CD14-positive monocyte (primary cell): ENCODE measurements at regions not wholly inside any gene's neighbourhood (a gene's known extent, or its start where the extent isn't known, plus 50 kb on each side); places are given as distances from the start of the nearest gene placed in this dataset.

Source experiments
- DNase-seq, 3 donors: peaks; one replicate each; pipeline ENCODE4 v3.0.0-alpha.2; 2011 to 2022
- H2AFZ ChIP-seq: 2 replicates; pipeline ENCODE4 v1.6.0; 2012; ENCODE audit warnings: mild to moderate bottlenecking, low read depth, low read length, inconsistent platforms; ENCODE audit not compliant: insufficient read depth, poor library complexity, severe bottlenecking
- H3K27ac ChIP-seq, 2 donors: 1 replicate in 1 of 2; 2 replicates in 1 of 2; pipeline ENCODE4 v1.5.1; 2012 to 2013; ENCODE audit warnings: low read length in 2 of 2, control low read depth in 1 of 2, inconsistent platforms in 1 of 2, low read depth in 1 of 2, mild to moderate bottlenecking in 1 of 2
- H3K27me3 ChIP-seq, 2 donors: one replicate each; pipeline versions ENCODE4 v1.6.0 to v1.6.1; 2011 to 2013; ENCODE audit warnings: low read length in 2 of 2; ENCODE audit not compliant: control insufficient read depth in 2 of 2, insufficient read depth in 2 of 2
- H3K36me3 ChIP-seq, 2 donors: replicated peaks in 1 of 2; 1 replicate in 1 of 2; 2 replicates in 1 of 2; pipeline versions ENCODE4 v1.5.1 to v1.6.1; 2012 to 2013; ENCODE audit warnings: low read length in 2 of 2, control low read depth in 1 of 2, inconsistent platforms in 1 of 2, mild to moderate bottlenecking in 1 of 2; ENCODE audit not compliant: insufficient read depth in 2 of 2, control insufficient read depth in 1 of 2
- H3K4me1 ChIP-seq, 2 donors: 1 replicate in 1 of 2; 2 replicates in 1 of 2; pipeline versions ENCODE4 v1.5.1 to v1.6.1; 2012 to 2013; ENCODE audit warnings: low read length in 2 of 2, control low read depth in 1 of 2, inconsistent platforms in 1 of 2, mild to moderate bottlenecking in 1 of 2, moderate library complexity in 1 of 2; ENCODE audit not compliant: insufficient read depth in 2 of 2, control insufficient read depth in 1 of 2
- H3K4me2 ChIP-seq: replicated peaks from 2 replicates; pipeline ENCODE3; 2012; ENCODE audit warnings: low read length, moderate library complexity, mild to moderate bottlenecking; ENCODE audit not compliant: poor library complexity, severe bottlenecking; ENCODE audit errors: extremely low read depth
- H3K4me3 ChIP-seq, 3 experiments: fragments of 200-600 bp in 1 of 3; sonication (generic) in 1 of 3; replicated peaks in 1 of 3; 1 replicate in 2 of 3; 2 replicates in 1 of 3; pipeline ENCODE4 v1.5.1; 2011 to 2013; ENCODE audit warnings: low read length in 3 of 3, mild to moderate bottlenecking in 3 of 3, control low read depth in 2 of 3, low read depth in 2 of 3, inconsistent platforms in 1 of 3, moderate library complexity in 1 of 3
- H3K79me2 ChIP-seq: 2 replicates; pipeline ENCODE4 v1.6.0; 2012; ENCODE audit warnings: mild to moderate bottlenecking, control low read depth, inconsistent platforms, low read length, moderate library complexity; ENCODE audit not compliant: insufficient read depth
- H3K9ac ChIP-seq: 2 replicates; pipeline ENCODE4 v1.6.0; 2017; ENCODE audit warnings: low read length, mild to moderate bottlenecking; ENCODE audit not compliant: insufficient read depth, poor library complexity, severe bottlenecking
- H3K9me3 ChIP-seq, 2 donors: replicated peaks in 1 of 2; 1 replicate in 1 of 2; 2 replicates in 1 of 2; pipeline versions ENCODE4 v1.5.1 to v1.6.1; 2012 to 2013; ENCODE audit warnings: low read length in 2 of 2, control low read depth in 1 of 2; ENCODE audit not compliant: control insufficient read depth in 1 of 2, insufficient read depth in 1 of 2
- H4K20me1 ChIP-seq: 2 replicates; pipeline ENCODE4 v1.6.0; 2012; ENCODE audit warnings: mild to moderate bottlenecking, low read length, control low read depth, moderate library complexity; ENCODE audit not compliant: insufficient read depth
- H3K27ac Mint-ChIP-seq, 7 donors: one replicate each; pipeline ENCODE4 v1.8.0; 2020; ENCODE audit warnings: mild to moderate bottlenecking in 7 of 7, mixed read lengths in 7 of 7, moderate library complexity in 6 of 7, inconsistent platforms in 2 of 7
- H3K27me3 Mint-ChIP-seq, 3 donors: one replicate each; pipeline ENCODE4 v1.8.0; 2021 to 2022; ENCODE audit warnings: low read depth in 3 of 3, mild to moderate bottlenecking in 3 of 3, mixed read lengths in 3 of 3, moderate library complexity in 3 of 3, inconsistent platforms in 1 of 3
- H3K36me3 Mint-ChIP-seq, 2 donors: one replicate each; pipeline ENCODE4 v1.8.0; 2020; ENCODE audit warnings: mixed read lengths in 2 of 2, inconsistent platforms in 1 of 2, mild to moderate bottlenecking in 1 of 2
- H3K4me1 Mint-ChIP-seq: one replicate; pipeline ENCODE4 v1.8.0; 2020; ENCODE audit warnings: mild to moderate bottlenecking, mixed read lengths
- H3K4me3 Mint-ChIP-seq, 2 donors: one replicate each; pipeline ENCODE4 v1.8.0; 2020; ENCODE audit warnings: mild to moderate bottlenecking in 2 of 2, mixed read lengths in 2 of 2, moderate library complexity in 1 of 2
- H3K9me3 Mint-ChIP-seq, 7 donors: one replicate each; pipeline ENCODE4 v1.8.0; 2020 to 2022; ENCODE audit warnings: mixed read lengths in 7 of 7, mild to moderate bottlenecking in 6 of 7, moderate library complexity in 6 of 7, inconsistent platforms in 2 of 7
- CTCF ChIP-seq: fragments of 200-600 bp; IDR thresholded peaks from one replicate; pipeline ENCODE4 v1.8.0; 2022; ENCODE audit warnings: antibody characterized with exemption, mild to moderate bottlenecking
- WGBS: methylation state at CpG from one replicate; pipeline ENCODE4 v1.1.5; 2013; ENCODE audit warnings: missing lambda C conversion rate; ENCODE audit not compliant: insufficient coverage; 5-methylcytosine and 5-hydroxymethylcytosine counted together
- intact Hi-C, 2 donors: fragments of 100-400 bp; cut with micrococcal nuclease; formaldehyde crosslinking; loops; one replicate each; pipeline versions ENCODE4 v1.15.0 to v1.15.1; 2023

- Mint-ChIP-seq H3K9me3 (peaks cover 0 to 7% (median 4%) of the 10 kb centered on the region in 7 donors), H3K27ac (peak overlapping the region in 1 of 7 donors; percentile 8), H3K36me3 (no peaks in the 10 kb centered on the region), H3K27me3 (peaks cover 12 to 20% (median 17%) of the 10 kb centered on the region in 3 donors), H3K4me1 (no peaks in the 10 kb centered on the region), H3K4me3 (no peak overlapping the region)
- intact Hi-C loops: no loop called here
- no peak overlapping the region for H3K4me3 ChIP-seq
- no peak for TF ChIP-seq CTCF
- no peaks in the 10 kb centered on the region for H3K9me3 ChIP-seq
- no peaks in the 10 kb centered on the region for H3K36me3 ChIP-seq
- H3K9ac ChIP-seq: no peak overlapping the region
- H3K79me2 ChIP-seq: no peaks in the 10 kb centered on the region
- no peak overlapping the region for H2AFZ ChIP-seq
- no peak overlapping the region for H3K4me2 ChIP-seq
- H3K27me3 ChIP-seq: peaks cover 3 to 12% of the 10 kb centered on the region in 2 donors
- DNase-seq: no peak
- no peak overlapping the region for H3K27ac ChIP-seq
- H3K4me1 ChIP-seq: no peaks in the 10 kb centered on the region
- no CpG with 5 or more reads among the region's 1 CpG for WGBS
- H4K20me1 ChIP-seq: no peaks in the 10 kb centered on the region
Observed at GRCh38 chr2:12636837-12637581, 79.7 kb upstream of the TRIB2 start.

GRCh38 chr2:12637754-12638153 is 79.0 kb upstream of the TRIB2 start:
- H3K9ac ChIP-seq: no peak overlapping the region
- Mint-ChIP-seq H3K4me3 (no peak overlapping the region), H3K36me3 (no peaks in the 10 kb centered on the region), H3K9me3 (peaks cover 0 to 6% (median 4%) of the 10 kb centered on the region in 7 donors), H3K27me3 (peaks cover 12 to 22% (median 19%) of the 10 kb centered on the region in 3 donors), H3K4me1 (no peaks in the 10 kb centered on the region), H3K27ac (no peak overlapping the region)
- H3K79me2 ChIP-seq: no peaks in the 10 kb centered on the region
- no peak for TF ChIP-seq CTCF
- no peak for DNase-seq
- H2AFZ ChIP-seq: no peak overlapping the region
- no peak overlapping the region for H3K4me2 ChIP-seq
- peaks cover 3 to 12% of the 10 kb centered on the region in 2 donors for H3K27me3 ChIP-seq
- no CpG with 5 or more reads among the region's 1 CpG for WGBS
- no peaks in the 10 kb centered on the region for H3K36me3 ChIP-seq
- H3K9me3 ChIP-seq: no peaks in the 10 kb centered on the region
- no peak overlapping the region for H3K4me3 ChIP-seq
- H4K20me1 ChIP-seq: no peaks in the 10 kb centered on the region
- no peak overlapping the region for H3K27ac ChIP-seq
- no peaks in the 10 kb centered on the region for H3K4me1 ChIP-seq
- intact Hi-C loops: no loop called here
